GM23248 (cell line): ENCODE measurements at regions not wholly inside any gene's neighbourhood (a gene's known extent, or its start where the extent isn't known, plus 50 kb on each side); places are given as distances from the start of the nearest gene placed in this dataset.

Experiments used
- EZH2 ChIP-seq: fragments of 200-600 bp; sonication (generic); IDR thresholded peaks from 2 replicates; pipeline ENCODE4 v1.6.1; 2018; ENCODE audit warnings: antibody characterized with exemption, mild to moderate bottlenecking; ENCODE audit not compliant: insufficient read depth, poor library complexity, severe bottlenecking
- EZH2phosphoT487 ChIP-seq: fragments of 200-600 bp; sonication (generic); IDR thresholded peaks from 2 replicates; pipeline ENCODE4 v1.6.1; 2018; ENCODE audit warnings: antibody characterized with exemption, moderate library complexity, mild to moderate bottlenecking, low read depth; ENCODE audit not compliant: insufficient read depth

DNA sequence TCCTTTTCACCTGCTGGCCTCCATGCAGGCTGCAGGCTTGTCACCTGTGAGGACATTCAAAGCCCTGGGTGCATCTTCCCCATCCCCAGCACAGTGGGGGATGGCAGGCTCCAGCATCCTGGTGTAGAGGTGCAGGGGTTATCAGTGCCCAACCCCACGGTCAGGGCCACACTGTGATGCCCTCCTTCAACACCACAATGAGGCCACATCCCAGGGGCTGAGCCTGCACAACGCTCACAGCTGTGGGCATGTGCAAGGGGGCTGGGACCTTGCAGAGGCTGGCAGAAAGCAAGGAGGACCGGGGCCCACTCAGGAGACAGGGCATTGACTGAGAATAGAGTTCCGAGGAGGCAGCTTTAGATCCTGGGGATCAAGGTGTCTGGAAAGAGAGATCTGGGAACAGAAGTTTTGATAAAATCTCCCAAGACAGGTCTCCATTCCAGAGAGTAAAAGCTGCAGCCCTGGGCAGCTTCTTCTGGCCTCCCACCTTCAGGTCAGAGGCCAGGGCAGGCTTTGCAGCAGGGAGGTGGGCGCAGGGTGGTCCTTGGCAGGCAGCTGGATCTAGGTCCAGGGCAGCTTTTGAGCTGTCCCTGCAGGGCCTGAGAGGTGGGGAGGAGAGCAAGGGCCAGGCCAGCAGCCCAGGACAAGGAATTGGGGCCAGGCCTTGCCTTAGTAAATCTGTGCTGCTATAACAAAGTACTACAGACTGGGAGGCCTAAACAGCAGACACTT, 250.8 kb upstream of the B3GAT1 start:
- TF ChIP-seq EZH2 (no peak), EZH2phosphoT487 (no peak)
